CD4-positive, alpha-beta T cell treated with Interleukin-6 at 100 ng/mL for 8 hours (primary cell): ENCODE measurements at regions not wholly inside any gene's neighbourhood (a gene's known extent, or its start where the extent isn't known, plus 50 kb on each side); places are given as distances from the start of the nearest gene placed in this dataset.
"Not testable (repeated sequence)": the region's sequence is repeated elsewhere in the genome, so short reads cannot be mapped to it uniquely, and the experiment has no call there.

Experiments
- DNase-seq: peaks from one replicate; pipeline ENCODE4 v3.0.0-alpha.2; 2020; ENCODE audit warnings: mixed read lengths, low spot score

GRCh38 chr6:27544135-27544534, 71.2 kb upstream of the ZNF184 start:
- not testable (repeated sequence) for DNase-seq

- no peak for DNase-seq
These were observed 69.6 kb upstream of the ZNF184 start for GRCh38 chr6:27542485-27542884.

- no peak for DNase-seq
These were observed 69.0 kb upstream of the ZNF184 start for GRCh38 chr6:27541933-27542297.

- no peak for DNase-seq
These were observed 68.5 kb upstream of the ZNF184 start for GRCh38 chr6:27541212-27541932.

GRCh38 chr6:27539551-27539950, 66.6 kb upstream of the ZNF184 start:
- DNase-seq: no peak

- DNase-seq: no peak
These were observed 60.1 kb upstream of the ZNF184 start for GRCh38 chr6:27532820-27533538.

- no peak for DNase-seq
These were observed 59.0 kb upstream of the ZNF184 start for GRCh38 chr6:27531772-27532459.

GRCh38 chr6:27529796-27530195, 56.9 kb upstream of the ZNF184 start:
- DNase-seq: not testable (repeated sequence)

GRCh38 chr6:27528714-27529113, 55.8 kb upstream of the ZNF184 start:
- no peak for DNase-seq
